A673 (cell line): ENCODE measurements at regions not wholly inside any gene's neighbourhood (a gene's known extent, or its start where the extent isn't known, plus 50 kb on each side); places are given as distances from the start of the nearest gene placed in this dataset.

Source experiments
- BruUV-seq: library from RNA; stranded (reverse); fragments of 400-500 nt; replicated peaks from 2 replicates; lab custom pipeline; 2021; lab: Mats Ljungman, UMichigan
- CTCF ChIA-PET: fragments of 300-600 bp; sonication (Branson Sonifier 250); formaldehyde crosslinking; loops from one replicate; lab custom pipeline; 2022; ENCODE audit warnings: antibody characterized with exemption; lab: Charles Lee
- POLR2A ChIA-PET: fragments of 300-600 bp; sonication (Branson Sonifier 250); formaldehyde crosslinking; loops from one replicate; lab custom pipeline; 2022; ENCODE audit warnings: antibody characterized with exemption; ENCODE audit not compliant: low non-redundant PET; lab: Charles Lee
- DNase-seq: peaks from one replicate; pipeline ENCODE4 v3.0.0-alpha.2; 2015; ENCODE audit warnings: low spot score
- H3K27ac ChIP-seq: fragments of 200-600 bp; sonication (generic); 2 replicates; pipeline ENCODE4 v1.5.1; 2016; ENCODE audit warnings: mixed run types, low read depth, mild to moderate bottlenecking, mixed read lengths, antibody characterized with exemption, low read length; ENCODE audit not compliant: poor library complexity, severe bottlenecking
- H3K27me3 ChIP-seq: fragments of 200-600 bp; sonication (generic); replicated peaks from 2 replicates; pipeline ENCODE4 v1.6.1; 2017; ENCODE audit warnings: mixed run types, low read depth, mild to moderate bottlenecking, mixed read lengths, antibody characterized with exemption, low read length; ENCODE audit not compliant: insufficient read depth, poor library complexity
- H3K36me3 ChIP-seq: fragments of 200-600 bp; sonication (generic); 2 replicates; pipeline ENCODE4 v1.6.1; 2016; ENCODE audit warnings: mixed run types, mild to moderate bottlenecking, mixed read lengths, antibody characterized with exemption, low read length; ENCODE audit not compliant: insufficient read depth, poor library complexity, severe bottlenecking
- H3K4me1 ChIP-seq: fragments of 200-600 bp; sonication (generic); 2 replicates; pipeline ENCODE4 v1.6.1; 2017; ENCODE audit warnings: mixed run types, mild to moderate bottlenecking, mixed read lengths, antibody characterized with exemption, low read length; ENCODE audit not compliant: insufficient read depth, poor library complexity, severe bottlenecking
- H3K4me3 ChIP-seq: fragments of 200-600 bp; sonication (generic); 2 replicates; pipeline ENCODE4 v1.5.1; 2016; ENCODE audit warnings: low read depth, mixed run types, mild to moderate bottlenecking, mixed read lengths, low read length; ENCODE audit not compliant: poor library complexity, severe bottlenecking
- H3K9me3 ChIP-seq: fragments of 200-600 bp; sonication (generic); 2 replicates; pipeline ENCODE4 v1.6.1; 2016; ENCODE audit warnings: mixed run types, low read depth, mild to moderate bottlenecking, mixed read lengths, antibody characterized with exemption, low read length; ENCODE audit not compliant: poor library complexity, severe bottlenecking
- CTCF ChIP-seq: fragments of 300-800, 200-600 bp; sonication (generic); conservative IDR thresholded peaks from 2 replicates; pipeline ENCODE4 v1.5.1; 2017; ENCODE audit warnings: low read depth, mild to moderate bottlenecking, antibody characterized with exemption, low read length, moderate library complexity, mixed read lengths
- EZH2 ChIP-seq: fragments of 200-600 bp; sonication (generic); IDR thresholded peaks from 2 replicates; pipeline ENCODE4 v1.6.1; 2017; ENCODE audit warnings: borderline replicate concordance, low read depth, mild to moderate bottlenecking, mixed read lengths, antibody characterized with exemption, low read length; ENCODE audit not compliant: poor library complexity, severe bottlenecking
- intact Hi-C: fragments of 100-400 bp; cut with micrococcal nuclease; formaldehyde crosslinking; loops from one replicate; pipeline ENCODE4 v1.10.0; 2022; ENCODE audit not compliant: unreplicated experiment

GRCh38 chr5:159784993-159785392, 131.3 kb upstream of the ADRA1B start:
- no peak overlapping the region for H3K4me3 ChIP-seq
- H3K27me3 ChIP-seq, result no peaks in the 10 kb centered on the region
- H3K4me1 ChIP-seq, result no peaks in the 10 kb centered on the region
- H3K27ac ChIP-seq, result no peak overlapping the region
- CTCF ChIA-PET, result no interaction called here
- BruUV-seq, result no TSS peak
- no peaks in the 10 kb centered on the region for H3K9me3 ChIP-seq
- POLR2A ChIA-PET, result no interaction called here
- no peaks in the 10 kb centered on the region for H3K36me3 ChIP-seq
- TF ChIP-seq CTCF, result no peak
- TF ChIP-seq EZH2, result no peak
- intact Hi-C loops, result no loop called here
- no peak for DNase-seq

- POLR2A ChIA-PET, result no interaction called here
- intact Hi-C loops, result no loop called here
- Histone ChIP-seq H3K27me3 (no peaks in the 10 kb centered on the region), H3K4me3 (no peak overlapping the region), H3K4me1 (no peaks in the 10 kb centered on the region), H3K9me3 (no peaks in the 10 kb centered on the region), H3K36me3 (no peaks in the 10 kb centered on the region), H3K27ac (no peak overlapping the region)
- TF ChIP-seq CTCF (no peak), EZH2 (no peak)
- CTCF ChIA-PET, result no interaction called here
- no peak for DNase-seq
- no TSS peak for BruUV-seq
Observed at GRCh38 chr5:159785656-159786055, 130.6 kb upstream of the ADRA1B start.

GRCh38 chr5:159786201-159786600, 130.1 kb upstream of the ADRA1B start:
- Histone ChIP-seq H3K4me1 (no peaks in the 10 kb centered on the region), H3K4me3 (no peak overlapping the region), H3K36me3 (no peaks in the 10 kb centered on the region), H3K9me3 (no peaks in the 10 kb centered on the region), H3K27me3 (no peaks in the 10 kb centered on the region), H3K27ac (no peak overlapping the region)
- intact Hi-C loops, result no loop called here
- CTCF ChIA-PET, result no interaction called here
- no peak for TF ChIP-seq EZH2
- TF ChIP-seq CTCF, result no peak
- no peak for DNase-seq
- BruUV-seq, result no TSS peak
- POLR2A ChIA-PET, result no interaction called here
